ENCODE measurements at regions not wholly inside any gene's neighbourhood (a gene's known extent, or its start where the extent isn't known, plus 50 kb on each side); places are given as distances from the start of the nearest gene placed in this dataset.
A peak's percentile ranks its signal among the peaks of the same experiment; 100 is the strongest.

- WGBS, 2 donors = 60 to 64% methylated on average over 3 of the region's 3 CpGs
- intact Hi-C loops (cut with DNase I; ENCODE audit: low total_unique reads) = no loop called here
- DNase-seq = no peak
These were observed 457.2 kb downstream of the ARHGEF28 start for GRCh38 chr5:74083096-74083791.

DNA sequence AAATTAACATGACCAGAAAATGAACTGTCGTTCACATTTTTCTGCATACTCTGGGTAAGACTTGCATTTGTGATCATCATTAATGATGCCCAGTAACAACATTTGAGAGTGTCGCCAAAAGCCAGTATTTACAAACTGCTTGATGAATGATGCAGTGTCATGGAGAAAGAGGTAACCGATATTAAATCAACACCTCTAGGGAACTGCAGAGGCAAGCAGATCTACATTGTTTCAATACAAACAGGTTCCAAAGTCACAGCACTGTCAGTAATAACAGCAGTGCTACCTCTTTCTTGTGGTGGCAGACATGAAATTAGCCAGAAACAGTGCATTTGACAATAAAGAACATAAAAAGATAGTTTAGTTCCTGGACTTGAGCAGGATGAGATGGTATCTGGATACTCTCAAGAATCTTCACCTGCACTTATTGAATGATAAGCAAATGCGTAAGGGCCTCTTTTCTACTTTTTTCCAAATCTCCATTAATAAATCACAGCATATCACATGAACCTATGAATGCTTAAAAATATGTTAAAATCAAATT, 456.6 kb downstream of the ARHGEF28 start:
- Histone ChIP-seq H3K27me3 (no peaks in the 10 kb centered on the region), H3K4me1 (peaks cover 18% of the 10 kb centered on the region), H3K4me3 (no peak overlapping the region), H3K27ac (no peak overlapping the region), H3K9me3 (no peaks in the 10 kb centered on the region), H3K36me3 (ENCODE audit: low read depth, missing control alignments) (no peaks in the 10 kb centered on the region)
- WGBS, 2 donors = 85 to 91% methylated on average over 4 of the region's 4 CpGs
- intact Hi-C loops (cut with DNase I; ENCODE audit: low total_unique reads) = no loop called here
- TF ChIP-seq POLR2A (IDR thresholded peaks at IDR 0.05) = no peak
- TF ChIP-seq, protein P1, sequence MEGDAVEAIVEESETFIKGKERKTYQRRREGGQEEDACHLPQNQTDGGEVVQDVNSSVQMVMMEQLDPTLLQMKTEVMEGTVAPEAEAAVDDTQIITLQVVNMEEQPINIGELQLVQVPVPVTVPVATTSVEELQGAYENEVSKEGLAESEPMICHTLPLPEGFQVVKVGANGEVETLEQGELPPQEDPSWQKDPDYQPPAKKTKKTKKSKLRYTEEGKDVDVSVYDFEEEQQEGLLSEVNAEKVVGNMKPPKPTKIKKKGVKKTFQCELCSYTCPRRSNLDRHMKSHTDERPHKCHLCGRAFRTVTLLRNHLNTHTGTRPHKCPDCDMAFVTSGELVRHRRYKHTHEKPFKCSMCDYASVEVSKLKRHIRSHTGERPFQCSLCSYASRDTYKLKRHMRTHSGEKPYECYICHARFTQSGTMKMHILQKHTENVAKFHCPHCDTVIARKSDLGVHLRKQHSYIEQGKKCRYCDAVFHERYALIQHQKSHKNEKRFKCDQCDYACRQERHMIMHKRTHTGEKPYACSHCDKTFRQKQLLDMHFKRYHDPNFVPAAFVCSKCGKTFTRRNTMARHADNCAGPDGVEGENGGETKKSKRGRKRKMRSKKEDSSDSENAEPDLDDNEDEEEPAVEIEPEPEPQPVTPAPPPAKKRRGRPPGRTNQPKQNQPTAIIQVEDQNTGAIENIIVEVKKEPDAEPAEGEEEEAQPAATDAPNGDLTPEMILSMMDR (IDR thresholded peaks at IDR 0.05) = no peak
- DNase-seq = no peak

More at GRCh38 chr5:74083096-74083791, 457.2 kb downstream of the ARHGEF28 start:
- no peaks in the 10 kb centered on the region for H3K9me3 ChIP-seq
- H3K27ac ChIP-seq = no peak overlapping the region
- peaks cover 18% of the 10 kb centered on the region for H3K4me1 ChIP-seq
- H3K4me3 ChIP-seq = no peak overlapping the region
- H3K27me3 ChIP-seq = no peaks in the 10 kb centered on the region
- no peak for TF ChIP-seq POLR2A (IDR thresholded peaks at IDR 0.05)
- TF ChIP-seq, protein P1 (IDR thresholded peaks at IDR 0.05) = no peak
- H3K36me3 ChIP-seq (ENCODE audit: low read depth, missing control alignments) = no peaks in the 10 kb centered on the region

DNA sequence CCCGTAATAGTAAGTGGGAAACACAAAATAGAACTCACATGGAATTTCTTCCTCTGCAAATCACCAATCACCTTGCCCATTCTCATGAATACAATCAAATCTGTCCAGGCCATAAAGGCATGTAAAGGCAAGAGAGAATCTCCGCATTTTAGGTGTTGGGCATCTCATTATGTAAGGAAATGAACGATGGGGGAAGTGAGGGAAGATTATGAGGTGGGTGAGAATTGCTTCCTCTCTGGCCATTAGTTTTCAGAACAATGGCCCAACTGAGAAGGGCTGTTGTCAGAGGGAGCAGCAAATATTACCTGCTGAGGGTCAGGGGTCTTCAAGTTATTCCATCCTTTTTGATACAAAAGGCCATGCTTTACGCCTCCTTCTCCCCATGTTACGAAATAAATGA, 455.1 kb downstream of the ARHGEF28 start:
- no peaks in the 10 kb centered on the region for H3K9me3 ChIP-seq
- no peak overlapping the region for H3K27ac ChIP-seq
- intact Hi-C loops (cut with DNase I; ENCODE audit: low total_unique reads) = no loop called here
- no peak for TF ChIP-seq POLR2A (IDR thresholded peaks at IDR 0.05)
- TF ChIP-seq, protein P1 (IDR thresholded peaks at IDR 0.05) = no peak
- no peaks in the 10 kb centered on the region for H3K36me3 ChIP-seq (ENCODE audit: low read depth, missing control alignments)
- H3K4me3 ChIP-seq = no peak overlapping the region
- 83 to 89% methylated on average over 5 of the region's 5 CpGs for WGBS, 2 donors
- H3K27me3 ChIP-seq = no peaks in the 10 kb centered on the region
- no peak for DNase-seq
- peaks cover 18% of the 10 kb centered on the region for H3K4me1 ChIP-seq

- Histone ChIP-seq H3K36me3 (ENCODE audit: low read depth, missing control alignments) (no peaks in the 10 kb centered on the region), H3K4me1 (peaks cover 18% of the 10 kb centered on the region), H3K4me3 (no peak overlapping the region), H3K27ac (peak overlapping the region; percentile 3 to 39), H3K27me3 (no peaks in the 10 kb centered on the region), H3K9me3 (no peaks in the 10 kb centered on the region)
- 72 to 75% methylated on average over 6 of the region's 6 CpGs for WGBS, 2 donors
- TF ChIP-seq, protein P1 (IDR thresholded peaks at IDR 0.05) = no peak
- TF ChIP-seq POLR2A (IDR thresholded peaks at IDR 0.05) = no peak
- intact Hi-C loops (cut with DNase I; ENCODE audit: low total_unique reads) = no loop called here
- DNase-seq = no peak
These were observed 454.1 kb downstream of the ARHGEF28 start for GRCh38 chr5:74079971-74080556.

Measured in testis (tissue), 2 donors.